ENCODE measurements at regions not wholly inside any gene's neighbourhood (a gene's known extent, or its start where the extent isn't known, plus 50 kb on each side); places are given as distances from the start of the nearest gene placed in this dataset.

GRCh38 chr7:142329062-142329790, 71.4 kb upstream of the PRSS58 start:
- no peak for TF ChIP-seq POLR2A (IDR thresholded peaks at IDR 0.05)
- TF ChIP-seq, protein P1, sequence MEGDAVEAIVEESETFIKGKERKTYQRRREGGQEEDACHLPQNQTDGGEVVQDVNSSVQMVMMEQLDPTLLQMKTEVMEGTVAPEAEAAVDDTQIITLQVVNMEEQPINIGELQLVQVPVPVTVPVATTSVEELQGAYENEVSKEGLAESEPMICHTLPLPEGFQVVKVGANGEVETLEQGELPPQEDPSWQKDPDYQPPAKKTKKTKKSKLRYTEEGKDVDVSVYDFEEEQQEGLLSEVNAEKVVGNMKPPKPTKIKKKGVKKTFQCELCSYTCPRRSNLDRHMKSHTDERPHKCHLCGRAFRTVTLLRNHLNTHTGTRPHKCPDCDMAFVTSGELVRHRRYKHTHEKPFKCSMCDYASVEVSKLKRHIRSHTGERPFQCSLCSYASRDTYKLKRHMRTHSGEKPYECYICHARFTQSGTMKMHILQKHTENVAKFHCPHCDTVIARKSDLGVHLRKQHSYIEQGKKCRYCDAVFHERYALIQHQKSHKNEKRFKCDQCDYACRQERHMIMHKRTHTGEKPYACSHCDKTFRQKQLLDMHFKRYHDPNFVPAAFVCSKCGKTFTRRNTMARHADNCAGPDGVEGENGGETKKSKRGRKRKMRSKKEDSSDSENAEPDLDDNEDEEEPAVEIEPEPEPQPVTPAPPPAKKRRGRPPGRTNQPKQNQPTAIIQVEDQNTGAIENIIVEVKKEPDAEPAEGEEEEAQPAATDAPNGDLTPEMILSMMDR (IDR thresholded peaks at IDR 0.05), result no peak

Data from testis (tissue), 2 donors.